Choroid plexus epithelial cell (primary cell): ENCODE measurements at regions not wholly inside any gene's neighbourhood (a gene's known extent, or its start where the extent isn't known, plus 50 kb on each side); places are given as distances from the start of the nearest gene placed in this dataset.
"Not testable (repeated sequence)": the region's sequence is repeated elsewhere in the genome, so short reads cannot be mapped to it uniquely, and the experiment has no call there.

Experiments used
- DNase-seq: peaks from one replicate; pipeline ENCODE4 v3.0.0-alpha.2; 2010; ENCODE audit warnings: low read depth
- H3K4me3 ChIP-seq: 2 replicates; pipeline ENCODE4 v1.5.1; 2011; ENCODE audit warnings: low read depth, mild to moderate bottlenecking, control low read depth, low read length, moderate library complexity
- CTCF ChIP-seq: conservative IDR thresholded peaks from 2 replicates; pipeline ENCODE4 v1.5.1; 2011; ENCODE audit warnings: low read depth, mild to moderate bottlenecking, control low read depth, inconsistent platforms, low read length, moderate library complexity

GRCh38 chr11:122594986-122595645 lies 60.4 kb upstream of the UBASH3B start:
- DNase-seq = no peak
- no peak overlapping the region for H3K4me3 ChIP-seq
- no peak for TF ChIP-seq CTCF

GRCh38 chr11:122593473-122594420 lies 61.8 kb upstream of the UBASH3B start:
- DNase-seq = no peak
- no peak for TF ChIP-seq CTCF
- H3K4me3 ChIP-seq = no peak overlapping the region

GRCh38 chr11:122592641-122593040 lies 62.9 kb upstream of the UBASH3B start:
- H3K4me3 ChIP-seq = no peak overlapping the region
- TF ChIP-seq CTCF = no peak
- DNase-seq = no peak

- no peak overlapping the region for H3K4me3 ChIP-seq
- TF ChIP-seq CTCF = no peak
- no peak for DNase-seq
Measured at GRCh38 chr11:122584670-122585069, 70.9 kb upstream of the UBASH3B start.

GRCh38 chr11:122580071-122580470 lies 75.5 kb upstream of the UBASH3B start:
- H3K4me3 ChIP-seq, DNase-seq: not testable (repeated sequence)

- peak; percentile 22 for DNase-seq
- H3K4me3 ChIP-seq = no peak overlapping the region
- peak; percentile 35 for TF ChIP-seq CTCF
Measured at GRCh38 chr11:122578171-122578825, 77.2 kb upstream of the UBASH3B start.

GRCh38 chr11:122572592-122572991 lies 82.9 kb upstream of the UBASH3B start:
- peak; percentile 21 for DNase-seq
- no peak for TF ChIP-seq CTCF
- H3K4me3 ChIP-seq = no peak overlapping the region
